ENCODE measurements at regions not wholly inside any gene's neighbourhood (a gene's known extent, or its start where the extent isn't known, plus 50 kb on each side); places are given as distances from the start of the nearest gene placed in this dataset.

DNA sequence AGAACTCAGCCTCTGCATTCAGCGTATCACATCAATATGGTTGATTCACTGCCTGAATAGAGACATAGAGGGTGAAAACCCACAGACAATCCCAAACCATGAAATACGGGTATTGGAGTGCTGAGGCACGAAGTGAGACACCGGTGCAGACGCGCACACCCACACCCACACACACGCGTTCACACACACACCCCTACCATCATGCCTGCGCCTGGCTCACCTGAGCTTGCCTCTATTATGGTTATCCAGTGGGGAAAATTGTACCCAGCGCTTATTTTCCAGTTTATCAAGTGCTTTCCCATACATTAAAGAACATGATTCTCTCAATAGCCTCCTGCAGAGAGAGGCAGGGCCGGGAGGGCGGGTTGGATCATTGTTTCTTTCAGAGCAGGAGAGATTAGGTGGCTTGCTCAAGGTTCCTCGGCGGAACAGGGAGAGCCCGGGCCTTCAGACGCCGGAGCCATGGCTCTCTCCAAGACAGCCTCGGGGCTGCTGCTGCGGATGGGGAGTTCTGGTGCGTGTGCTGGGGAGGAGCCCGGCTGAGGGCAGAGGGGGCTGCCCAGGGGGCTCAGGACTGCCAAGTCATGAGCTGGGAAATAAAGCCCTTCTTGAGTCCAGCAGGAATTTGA, 78.9 kb upstream of the THY1 start:
- TF ChIP-seq, protein P1, sequence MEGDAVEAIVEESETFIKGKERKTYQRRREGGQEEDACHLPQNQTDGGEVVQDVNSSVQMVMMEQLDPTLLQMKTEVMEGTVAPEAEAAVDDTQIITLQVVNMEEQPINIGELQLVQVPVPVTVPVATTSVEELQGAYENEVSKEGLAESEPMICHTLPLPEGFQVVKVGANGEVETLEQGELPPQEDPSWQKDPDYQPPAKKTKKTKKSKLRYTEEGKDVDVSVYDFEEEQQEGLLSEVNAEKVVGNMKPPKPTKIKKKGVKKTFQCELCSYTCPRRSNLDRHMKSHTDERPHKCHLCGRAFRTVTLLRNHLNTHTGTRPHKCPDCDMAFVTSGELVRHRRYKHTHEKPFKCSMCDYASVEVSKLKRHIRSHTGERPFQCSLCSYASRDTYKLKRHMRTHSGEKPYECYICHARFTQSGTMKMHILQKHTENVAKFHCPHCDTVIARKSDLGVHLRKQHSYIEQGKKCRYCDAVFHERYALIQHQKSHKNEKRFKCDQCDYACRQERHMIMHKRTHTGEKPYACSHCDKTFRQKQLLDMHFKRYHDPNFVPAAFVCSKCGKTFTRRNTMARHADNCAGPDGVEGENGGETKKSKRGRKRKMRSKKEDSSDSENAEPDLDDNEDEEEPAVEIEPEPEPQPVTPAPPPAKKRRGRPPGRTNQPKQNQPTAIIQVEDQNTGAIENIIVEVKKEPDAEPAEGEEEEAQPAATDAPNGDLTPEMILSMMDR (IDR thresholded peaks at IDR 0.05): no peak
- no peak for TF ChIP-seq POLR2A (IDR thresholded peaks at IDR 0.05)

All from lower leg skin (tissue), 3 donors.